ENCODE measurements at regions not wholly inside any gene's neighbourhood (a gene's known extent, or its start where the extent isn't known, plus 50 kb on each side); places are given as distances from the start of the nearest gene placed in this dataset.

DNA sequence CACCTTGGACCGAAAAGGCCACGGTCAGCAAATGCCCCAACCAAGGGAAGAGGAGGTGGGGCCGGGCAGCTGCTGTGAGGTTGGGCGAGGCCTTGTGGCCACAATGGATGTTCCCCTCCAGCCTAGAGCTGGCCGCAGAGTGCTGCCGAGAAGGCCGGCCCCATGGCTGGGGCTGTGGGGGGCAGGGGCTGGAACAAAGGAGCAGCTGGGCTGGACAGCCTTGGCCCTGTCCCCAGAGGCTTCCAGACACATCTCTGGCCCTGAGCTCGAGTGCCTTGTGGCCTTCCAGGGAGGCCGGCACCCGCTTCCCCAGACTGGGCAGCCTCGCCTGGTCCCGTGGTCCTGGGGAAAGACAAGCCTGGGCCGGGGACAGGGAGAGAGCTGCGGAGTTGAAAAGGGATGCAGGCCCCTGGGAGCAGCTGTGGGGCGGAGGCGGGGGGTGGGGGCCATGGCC lies 88.0 kb downstream of the PDGFA start:
- intact Hi-C loops (cut with DNase I) = no loop called here
- Histone ChIP-seq H3K36me3 (no peaks in the 10 kb centered on the region), H3K4me1 (no peaks in the 10 kb centered on the region), H3K9me3 (no peaks in the 10 kb centered on the region), H3K9ac (ENCODE audit: low read depth in 2 of 2, low read length in 2 of 2) (no peak overlapping the region), H3K27ac (no peak overlapping the region), H3K4me3 (no peak overlapping the region), H3K27me3 (no peaks in the 10 kb centered on the region)
- DNase-seq = no peak
- TF ChIP-seq, protein P1, sequence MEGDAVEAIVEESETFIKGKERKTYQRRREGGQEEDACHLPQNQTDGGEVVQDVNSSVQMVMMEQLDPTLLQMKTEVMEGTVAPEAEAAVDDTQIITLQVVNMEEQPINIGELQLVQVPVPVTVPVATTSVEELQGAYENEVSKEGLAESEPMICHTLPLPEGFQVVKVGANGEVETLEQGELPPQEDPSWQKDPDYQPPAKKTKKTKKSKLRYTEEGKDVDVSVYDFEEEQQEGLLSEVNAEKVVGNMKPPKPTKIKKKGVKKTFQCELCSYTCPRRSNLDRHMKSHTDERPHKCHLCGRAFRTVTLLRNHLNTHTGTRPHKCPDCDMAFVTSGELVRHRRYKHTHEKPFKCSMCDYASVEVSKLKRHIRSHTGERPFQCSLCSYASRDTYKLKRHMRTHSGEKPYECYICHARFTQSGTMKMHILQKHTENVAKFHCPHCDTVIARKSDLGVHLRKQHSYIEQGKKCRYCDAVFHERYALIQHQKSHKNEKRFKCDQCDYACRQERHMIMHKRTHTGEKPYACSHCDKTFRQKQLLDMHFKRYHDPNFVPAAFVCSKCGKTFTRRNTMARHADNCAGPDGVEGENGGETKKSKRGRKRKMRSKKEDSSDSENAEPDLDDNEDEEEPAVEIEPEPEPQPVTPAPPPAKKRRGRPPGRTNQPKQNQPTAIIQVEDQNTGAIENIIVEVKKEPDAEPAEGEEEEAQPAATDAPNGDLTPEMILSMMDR (IDR thresholded peaks at IDR 0.05) = no peak

DNA sequence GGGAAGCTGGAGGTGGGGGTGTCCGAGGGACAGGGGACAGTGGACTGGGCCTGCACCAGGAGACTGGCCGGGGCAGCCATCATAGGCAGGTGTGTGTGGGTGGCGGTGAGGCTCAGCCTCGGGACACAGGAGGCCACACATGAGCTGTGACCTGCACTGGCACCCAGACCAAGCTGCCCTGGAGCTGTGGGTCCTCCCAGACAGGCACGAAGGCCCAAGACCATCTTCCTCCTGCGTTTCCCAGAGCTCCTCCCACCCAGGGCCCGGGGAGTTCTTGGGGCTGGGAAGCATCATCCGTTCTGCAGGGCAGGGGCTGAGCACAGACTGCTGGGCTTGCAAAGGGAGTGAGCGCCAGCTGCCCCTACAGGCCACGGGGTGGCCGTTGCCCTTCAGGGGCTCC lies 87.4 kb downstream of the PDGFA start:
- intact Hi-C loops (cut with DNase I) = no loop called here
- no peaks in the 10 kb centered on the region for H3K4me1 ChIP-seq
- H3K4me3 ChIP-seq = no peak overlapping the region
- H3K27ac ChIP-seq = no peak overlapping the region
- H3K36me3 ChIP-seq = no peaks in the 10 kb centered on the region
- no peaks in the 10 kb centered on the region for H3K9me3 ChIP-seq
- no peak overlapping the region for H3K9ac ChIP-seq (ENCODE audit: low read depth in 2 of 2, low read length in 2 of 2)
- H3K27me3 ChIP-seq = no peaks in the 10 kb centered on the region
- TF ChIP-seq, protein P1 (IDR thresholded peaks at IDR 0.05) = no peak
- no peak for DNase-seq

DNA sequence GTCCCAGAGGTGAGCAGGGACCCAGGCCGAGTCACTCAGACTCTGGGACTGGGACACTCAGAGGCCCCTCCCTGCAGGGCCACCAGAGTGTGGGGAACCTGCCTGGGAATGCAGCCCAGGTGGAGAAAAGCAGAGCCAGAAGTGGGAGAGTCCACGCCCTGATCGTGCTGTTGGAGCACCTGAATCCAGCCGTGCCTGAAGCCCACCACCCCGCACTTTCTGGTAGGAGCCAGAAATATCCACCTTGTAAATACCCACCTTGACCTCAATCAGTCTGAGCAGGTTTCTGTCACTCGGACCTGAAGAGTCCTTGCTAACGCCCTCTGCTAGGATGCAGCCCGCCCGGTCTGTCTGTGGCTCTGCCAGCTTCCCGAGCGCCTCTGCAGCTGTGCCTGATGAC lies 86.7 kb downstream of the PDGFA start:
- intact Hi-C loops (cut with DNase I) = no loop called here

DNA sequence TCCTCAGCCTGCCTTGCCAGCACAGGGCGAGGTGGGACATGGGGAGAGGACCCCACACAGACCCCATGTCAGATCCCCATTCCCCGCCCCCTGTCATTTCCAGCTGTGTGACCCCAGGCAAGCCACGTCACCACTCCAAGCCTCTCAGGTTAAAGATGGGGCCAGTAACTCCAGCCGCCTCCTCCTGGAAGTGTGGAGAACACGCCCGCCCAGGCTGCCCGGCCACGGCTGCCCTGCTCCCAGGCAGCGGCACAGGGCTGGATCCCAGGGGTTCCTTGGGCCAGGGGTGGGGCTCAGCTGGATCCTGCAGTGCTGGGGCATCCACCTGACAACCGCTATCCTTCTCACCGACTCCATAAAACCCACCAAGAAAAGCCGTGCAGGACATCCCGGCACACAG lies 86.1 kb downstream of the PDGFA start:
- Histone ChIP-seq H3K9me3 (no peaks in the 10 kb centered on the region), H3K27me3 (no peaks in the 10 kb centered on the region), H3K4me1 (no peaks in the 10 kb centered on the region), H3K36me3 (no peaks in the 10 kb centered on the region), H3K9ac (ENCODE audit: low read depth in 2 of 2, low read length in 2 of 2) (no peak overlapping the region), H3K27ac (no peak overlapping the region), H3K4me3 (no peak overlapping the region)
- intact Hi-C loops (cut with DNase I) = no loop called here
- TF ChIP-seq, protein P1 (IDR thresholded peaks at IDR 0.05) = no peak
- no peak for DNase-seq

More for the DNA sequence above, 86.7 kb downstream of the PDGFA start:
- Histone ChIP-seq H3K4me1 (no peaks in the 10 kb centered on the region), H3K9ac (ENCODE audit: low read depth in 2 of 2, low read length in 2 of 2) (no peak overlapping the region), H3K4me3 (no peak overlapping the region), H3K9me3 (no peaks in the 10 kb centered on the region), H3K27me3 (no peaks in the 10 kb centered on the region), H3K27ac (no peak overlapping the region), H3K36me3 (no peaks in the 10 kb centered on the region)
- DNase-seq = no peak
- TF ChIP-seq, protein P1 (IDR thresholded peaks at IDR 0.05) = no peak

DNA sequence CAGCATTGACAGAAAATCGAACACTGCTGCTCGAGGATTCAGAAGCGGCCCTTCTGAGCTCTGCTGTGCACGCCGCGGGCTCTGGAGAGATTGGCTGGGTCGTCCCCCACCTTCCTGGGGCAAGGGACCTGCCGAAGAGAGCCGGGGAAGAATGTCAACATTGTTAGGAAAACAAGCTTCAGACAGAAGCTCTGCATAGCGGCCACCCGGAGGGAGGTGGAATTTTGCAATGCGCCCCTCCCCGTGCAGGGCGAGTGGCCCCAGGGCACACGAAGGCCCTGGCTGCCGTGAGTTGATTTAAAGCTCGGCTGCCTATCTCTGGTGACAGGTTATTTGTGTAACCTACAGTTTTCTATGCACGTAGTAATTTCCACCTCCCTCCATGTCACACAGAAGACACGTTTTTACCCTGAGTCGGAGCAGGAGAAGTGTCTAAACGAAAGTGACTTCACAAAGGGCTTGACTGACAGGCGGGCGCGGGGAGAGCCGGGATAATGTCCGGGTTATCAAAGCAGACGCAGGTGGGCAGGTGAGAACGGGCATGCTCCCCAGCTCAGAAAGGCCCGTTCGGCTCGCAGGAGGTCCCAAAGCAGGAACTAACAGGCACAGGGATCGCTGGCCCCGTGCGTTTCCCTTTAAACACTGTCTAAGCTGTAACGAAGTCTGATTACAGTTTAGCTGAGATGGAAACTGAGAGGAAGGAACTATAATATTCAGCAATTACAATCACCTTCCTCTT lies 84.6 kb downstream of the PDGFA start:
- Histone ChIP-seq H3K4me1 (no peaks in the 10 kb centered on the region), H3K36me3 (no peaks in the 10 kb centered on the region), H3K27me3 (no peaks in the 10 kb centered on the region), H3K4me3 (no peak overlapping the region), H3K27ac (no peak overlapping the region), H3K9me3 (no peaks in the 10 kb centered on the region), H3K9ac (ENCODE audit: low read depth in 2 of 2, low read length in 2 of 2) (peak overlapping the region; percentile 18 to 63)
- peak; percentile 50 for DNase-seq
- TF ChIP-seq, protein P1 (IDR thresholded peaks at IDR 0.05) = no peak
- intact Hi-C loops (cut with DNase I) = no loop called here
